GM12875 (cell line): ENCODE measurements at regions not wholly inside any gene's neighbourhood (a gene's known extent, or its start where the extent isn't known, plus 50 kb on each side); places are given as distances from the start of the nearest gene placed in this dataset.

Experiments used
- H3K4me3 ChIP-seq: one replicate; pipeline ENCODE4 v1.5.1; 2011; ENCODE audit warnings: low read depth, low read length, control low read depth
- CTCF ChIP-seq: IDR thresholded peaks from 2 replicates; pipeline ENCODE4 v1.5.1; 2011; ENCODE audit warnings: low read depth, mild to moderate bottlenecking, control low read depth, inconsistent platforms, low read length, moderate library complexity, borderline replicate concordance; ENCODE audit not compliant: insufficient read depth

- H3K4me3 ChIP-seq, result no peak overlapping the region
- TF ChIP-seq CTCF, result no peak
Measured at GRCh38 chr2:64394153-64394552, 59.8 kb upstream of the LGALSL start.

- TF ChIP-seq CTCF, result no peak
- H3K4me3 ChIP-seq, result no peak overlapping the region
Measured at GRCh38 chr2:64396001-64396400, 58.0 kb upstream of the LGALSL start.

GRCh38 chr2:64396551-64396950 lies 57.4 kb upstream of the LGALSL start:
- TF ChIP-seq CTCF, result no peak
- no peak overlapping the region for H3K4me3 ChIP-seq

GRCh38 chr2:64398516-64399129 lies 55.3 kb upstream of the LGALSL start:
- TF ChIP-seq CTCF, result no peak
- no peak overlapping the region for H3K4me3 ChIP-seq

- no peak for TF ChIP-seq CTCF
- H3K4me3 ChIP-seq, result no peak overlapping the region
Measured at GRCh38 chr2:64399521-64399920, 54.4 kb upstream of the LGALSL start.

GRCh38 chr2:64400105-64400728 lies 53.7 kb upstream of the LGALSL start:
- H3K4me3 ChIP-seq, result no peak overlapping the region
- no peak for TF ChIP-seq CTCF
